GM21526 (cell line): ENCODE measurements at regions not wholly inside any gene's neighbourhood (a gene's known extent, or its start where the extent isn't known, plus 50 kb on each side); places are given as distances from the start of the nearest gene placed in this dataset.
"Not testable (repeated sequence)": the region's sequence is repeated elsewhere in the genome, so short reads cannot be mapped to it uniquely, and the experiment has no call there.

Experiments
- ATAC-seq: cut with Tn5 transposase; IDR thresholded peaks from one replicate; pipeline ENCODE4 v1.9.1; 2021; ENCODE audit warnings: moderate library complexity; ENCODE audit not compliant: unreplicated experiment, low FRiP score

DNA sequence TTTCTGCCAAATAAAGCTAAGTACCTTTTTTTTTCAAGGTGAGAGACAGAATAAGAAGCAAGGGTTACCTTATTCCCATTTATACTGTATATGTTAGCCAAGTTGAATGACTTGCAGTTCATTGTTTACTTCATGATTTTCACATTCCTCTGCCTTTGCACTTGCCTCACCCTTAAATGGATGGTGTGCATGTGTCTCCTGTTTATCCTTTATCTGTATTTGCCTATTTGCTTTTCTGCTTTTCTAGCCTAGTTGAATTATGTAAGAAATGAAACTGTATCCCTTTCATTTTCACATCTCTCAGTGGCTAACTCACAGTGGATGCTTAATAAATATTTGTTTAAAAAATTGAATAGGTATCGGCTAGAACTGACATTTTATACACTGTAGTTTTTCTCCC is 200.8 kb upstream of the ST8SIA4 start:
- no peak for ATAC-seq

GRCh38 chr5:101102506-101102905 is 199.4 kb upstream of the ST8SIA4 start:
- no peak for ATAC-seq

DNA sequence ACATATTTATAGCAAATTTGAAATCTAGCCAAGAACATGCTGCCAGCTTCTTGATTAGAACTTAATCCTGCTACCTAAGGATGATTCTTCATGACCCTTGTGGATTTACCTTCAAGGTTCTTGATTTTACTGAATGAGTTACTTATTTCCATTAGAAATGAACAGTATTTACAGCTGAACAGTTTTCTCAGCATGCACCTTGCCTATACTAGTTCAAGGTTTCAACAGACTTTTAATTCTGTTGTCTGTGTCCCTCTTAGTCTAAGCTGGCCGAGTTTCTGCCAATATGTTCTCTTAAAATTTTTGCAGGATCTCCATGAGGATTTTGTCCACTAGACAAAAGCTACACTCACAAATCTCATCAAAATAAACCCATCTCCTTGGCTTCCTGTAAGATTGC is 188.8 kb upstream of the ST8SIA4 start:
- ATAC-seq = no peak

- no peak for ATAC-seq
These were observed 181.3 kb upstream of the ST8SIA4 start for GRCh38 chr5:101084353-101084752.

- ATAC-seq = no peak
These were observed 177.6 kb upstream of the ST8SIA4 start for GRCh38 chr5:101080462-101081240.

DNA sequence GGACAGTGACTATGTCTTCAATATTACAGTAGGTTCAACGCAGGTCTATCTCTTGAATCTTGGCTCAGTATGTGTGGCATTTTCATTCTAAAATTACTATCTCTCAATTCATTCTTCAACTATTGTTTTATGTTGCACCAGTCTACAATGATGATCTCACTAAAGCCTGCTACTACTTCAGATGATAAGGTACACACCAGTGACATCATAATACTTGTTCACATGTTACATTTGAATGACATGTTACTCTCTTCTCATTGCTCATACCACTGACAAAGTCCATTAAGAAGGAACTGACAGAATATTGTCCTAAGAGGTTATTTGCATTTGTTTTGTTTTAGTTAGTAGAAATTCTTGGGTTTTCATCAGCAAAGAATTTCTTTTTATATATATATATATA is 165.2 kb upstream of the ST8SIA4 start:
- no peak for ATAC-seq

DNA sequence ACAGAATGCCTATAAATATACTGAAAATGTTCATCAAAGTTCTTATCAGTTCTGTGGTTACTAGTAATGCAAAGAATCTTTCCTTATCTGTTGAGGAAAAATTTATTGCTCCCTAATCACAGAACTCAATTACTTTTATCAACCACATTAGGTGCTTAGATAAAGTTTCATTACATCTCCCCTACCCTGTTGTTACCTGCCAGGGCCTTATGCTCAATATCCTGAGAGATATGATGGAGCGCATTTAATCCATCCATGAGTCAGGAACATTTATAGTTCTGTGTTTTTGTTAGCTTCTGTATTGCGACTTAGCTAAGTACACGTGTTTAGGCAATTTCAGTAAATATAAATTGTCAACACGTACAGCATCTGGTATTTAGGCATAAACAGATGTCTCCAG is 164.3 kb upstream of the ST8SIA4 start:
- ATAC-seq = no peak

GRCh38 chr5:101062902-101063301 is 159.8 kb upstream of the ST8SIA4 start:
- ATAC-seq = no peak

DNA sequence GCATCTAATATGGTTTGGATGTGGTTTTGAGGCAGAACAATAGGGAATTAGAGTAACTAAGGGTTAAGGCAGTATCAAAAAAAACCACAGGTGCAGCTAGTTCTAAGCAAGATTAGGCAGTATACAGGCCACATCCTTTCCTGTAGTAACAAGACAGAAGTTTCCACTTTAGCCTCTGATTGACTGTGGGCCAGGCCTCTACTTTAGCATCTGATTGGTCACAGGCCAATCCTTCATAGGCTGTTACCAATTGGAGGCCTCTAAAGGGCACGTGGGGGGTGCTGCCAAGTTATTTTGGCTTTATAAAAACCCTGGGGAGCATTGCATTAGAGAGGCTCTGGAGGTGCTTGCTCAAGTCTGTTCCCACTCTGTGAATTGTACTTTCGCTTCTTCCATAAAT is 144.1 kb upstream of the ST8SIA4 start:
- peak; percentile 60 for ATAC-seq

GRCh38 chr5:101045689-101046088 is 142.6 kb upstream of the ST8SIA4 start:
- no peak for ATAC-seq

GRCh38 chr5:101040002-101040401 is 136.9 kb upstream of the ST8SIA4 start:
- ATAC-seq = not testable (repeated sequence)

DNA sequence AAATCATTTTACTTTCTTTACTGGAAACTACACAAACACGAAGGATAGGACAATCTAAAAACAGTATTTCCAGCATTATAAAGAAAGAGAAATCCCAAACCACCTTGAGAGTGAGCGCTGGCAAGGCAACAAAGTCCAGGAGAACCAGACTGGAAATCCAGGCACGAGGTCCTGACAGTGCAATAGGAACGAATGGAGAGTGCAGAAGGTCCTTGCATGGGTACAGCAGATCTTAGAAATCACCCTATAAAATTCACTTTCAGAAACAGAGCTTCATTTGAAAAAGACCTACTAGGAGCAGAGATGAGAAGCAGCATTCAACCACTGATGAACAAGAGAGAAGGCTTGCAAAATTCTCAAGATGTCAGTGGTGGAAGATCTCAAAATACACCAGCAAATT is 133.7 kb upstream of the ST8SIA4 start:
- no peak for ATAC-seq

GRCh38 chr5:101035425-101035824 is 132.3 kb upstream of the ST8SIA4 start:
- no peak for ATAC-seq

- no peak for ATAC-seq
These were observed 121.2 kb upstream of the ST8SIA4 start for GRCh38 chr5:101024299-101024698.

DNA sequence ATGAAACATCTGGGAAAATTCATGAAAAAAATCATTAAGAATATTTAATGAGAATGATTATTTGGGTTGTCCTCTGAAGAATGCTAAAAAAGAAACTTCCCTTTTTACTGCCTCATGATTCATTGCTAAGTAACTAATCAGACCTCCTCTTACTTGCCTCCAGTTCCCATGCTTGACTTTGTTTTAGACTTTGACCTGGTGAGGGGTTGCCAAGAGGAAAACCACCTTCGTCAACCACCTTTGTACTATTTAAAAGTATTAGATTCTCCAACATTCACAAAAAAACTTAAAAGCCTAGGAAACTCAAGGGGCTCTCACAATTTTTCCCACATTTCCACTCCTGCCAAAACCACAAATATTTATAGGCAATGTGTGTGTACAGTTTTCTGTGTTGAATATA is 115.2 kb upstream of the ST8SIA4 start:
- no peak for ATAC-seq

DNA sequence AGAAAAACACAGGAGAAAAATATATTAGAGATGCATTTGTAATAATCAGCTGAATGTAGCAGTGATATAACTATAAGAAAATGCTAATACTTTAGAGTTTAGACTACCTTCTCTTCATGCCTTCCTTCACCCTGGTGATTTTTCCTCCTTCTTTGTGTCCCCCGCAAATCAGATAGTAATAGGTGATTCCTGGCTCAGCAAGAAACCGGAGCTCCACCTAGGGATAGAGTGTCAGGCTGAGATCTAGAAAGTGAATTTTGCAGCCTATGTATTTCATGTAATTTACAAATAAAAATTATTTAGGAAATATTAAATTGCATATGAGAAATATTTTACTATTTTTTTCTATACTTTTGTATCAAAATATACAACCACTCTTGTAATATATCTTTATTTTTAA is 109.8 kb upstream of the ST8SIA4 start:
- ATAC-seq = no peak

GRCh38 chr5:101009758-101010519 is 106.9 kb upstream of the ST8SIA4 start:
- peak; percentile 98 for ATAC-seq

DNA sequence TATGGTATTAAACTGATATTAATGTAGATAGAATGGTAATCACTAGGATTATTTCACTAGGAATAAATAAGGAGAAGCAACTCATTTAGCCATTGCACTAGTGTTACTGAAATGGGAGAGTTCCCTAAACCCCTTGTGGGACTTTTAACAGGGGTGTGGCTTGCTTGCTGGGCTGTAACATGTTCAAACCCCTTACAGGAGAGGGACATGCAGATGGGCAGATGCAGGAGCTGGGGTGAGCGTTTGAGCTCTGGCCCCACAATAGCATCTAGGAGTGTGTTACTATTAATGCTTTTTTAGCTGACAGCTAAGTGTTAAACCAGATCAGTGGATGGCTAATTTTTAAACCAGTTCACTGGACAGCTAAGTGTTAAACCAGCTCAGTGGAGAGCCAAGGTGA is 89.3 kb upstream of the ST8SIA4 start:
- no peak for ATAC-seq

DNA sequence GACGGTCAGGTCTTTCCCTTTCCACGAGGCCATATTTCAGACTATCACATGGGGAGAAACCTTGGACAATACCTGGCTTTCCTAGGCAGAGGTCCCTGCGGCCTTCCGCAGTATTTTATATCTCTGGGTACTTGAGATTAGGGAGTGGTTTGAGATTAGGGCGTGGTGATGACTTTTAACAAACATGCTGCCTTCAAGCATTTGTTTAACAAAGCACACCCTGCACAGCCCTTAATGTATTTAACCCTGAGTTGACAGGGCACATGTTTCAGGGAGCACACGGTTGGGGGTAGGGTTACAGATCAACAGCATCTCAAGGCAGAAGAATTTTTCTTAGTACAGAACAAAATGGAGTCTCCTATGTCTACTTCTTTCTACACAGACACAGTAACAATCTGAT is 80.5 kb upstream of the ST8SIA4 start:
- ATAC-seq = not testable (repeated sequence)

DNA sequence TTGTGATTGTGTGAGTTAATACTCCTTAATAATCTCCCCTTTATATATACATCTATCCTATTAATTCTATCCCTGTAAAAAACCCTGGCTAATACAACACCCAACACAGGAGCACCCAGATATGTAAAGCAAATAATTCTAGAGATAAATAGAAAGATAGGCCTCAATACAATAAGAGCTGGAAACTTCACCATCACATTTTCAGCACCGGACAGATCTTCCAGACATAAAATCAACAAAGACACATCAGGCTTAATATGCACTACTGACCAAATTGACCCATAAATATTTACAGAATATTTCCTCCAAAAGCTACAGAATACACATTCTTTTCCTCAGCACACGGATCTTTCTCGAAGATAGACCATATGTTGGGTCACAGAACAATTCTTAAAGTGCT is 71.0 kb upstream of the ST8SIA4 start:
- ATAC-seq = no peak

GRCh38 chr5:100970646-100971255 is 67.7 kb upstream of the ST8SIA4 start:
- ATAC-seq = no peak

- no peak for ATAC-seq
These were observed 62.2 kb upstream of the ST8SIA4 start for GRCh38 chr5:100965291-100965690.
